ENCODE measurements at regions not wholly inside any gene's neighbourhood (a gene's known extent, or its start where the extent isn't known, plus 50 kb on each side); places are given as distances from the start of the nearest gene placed in this dataset.
"Not testable (repeated sequence)": the region's sequence is repeated elsewhere in the genome, so short reads cannot be mapped to it uniquely, and the experiment has no call there.

DNA sequence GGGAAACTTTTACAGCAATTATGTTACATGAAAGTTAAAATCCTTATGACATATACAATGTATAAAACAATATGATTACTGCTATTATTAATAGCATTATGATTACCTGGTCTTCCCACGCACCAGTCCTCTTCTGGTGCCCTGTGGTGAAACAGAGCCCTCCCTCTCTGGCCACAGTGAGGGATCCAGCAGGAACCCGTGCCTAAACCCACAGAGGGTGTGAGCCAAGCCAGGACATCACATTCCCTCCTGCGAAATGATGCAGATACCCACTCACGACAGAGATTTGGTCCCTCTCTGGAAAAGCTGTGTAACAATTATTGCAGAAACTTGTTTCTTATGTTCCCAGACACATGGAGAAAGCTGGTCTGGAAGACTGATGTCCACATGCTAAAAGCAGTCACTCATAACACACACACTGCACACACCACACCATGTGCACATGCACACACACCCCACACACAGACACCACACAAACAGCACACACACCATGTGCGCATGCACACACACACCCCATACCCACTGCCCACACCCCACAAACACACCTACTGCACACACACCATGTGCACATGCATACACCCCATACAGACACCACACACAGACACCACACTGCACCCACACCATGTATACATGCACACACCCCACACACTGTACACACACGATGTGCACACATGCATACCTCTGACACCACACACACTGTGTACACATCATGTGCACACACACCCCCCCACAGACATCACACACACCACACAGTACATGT, 1462.2 kb downstream of the FOXD4L5 start:
- peak; percentile 49 for DNase-seq (ENCODE audit: low spot score)
- not testable (repeated sequence) for H3K36me3 ChIP-seq (ENCODE audit: low read depth); H3K27ac ChIP-seq (ENCODE audit: poor library complexity, severe bottlenecking); H3K27me3 ChIP-seq (ENCODE audit: insufficient read depth, poor library complexity, severe bottlenecking); H3K4me1 ChIP-seq (ENCODE audit: insufficient read depth, poor library complexity, severe bottlenecking); H3K9me3 ChIP-seq (ENCODE audit: severe bottlenecking); H3K4me3 ChIP-seq (ENCODE audit: severe bottlenecking); ATAC-seq (ENCODE audit: low read depth)

DNA sequence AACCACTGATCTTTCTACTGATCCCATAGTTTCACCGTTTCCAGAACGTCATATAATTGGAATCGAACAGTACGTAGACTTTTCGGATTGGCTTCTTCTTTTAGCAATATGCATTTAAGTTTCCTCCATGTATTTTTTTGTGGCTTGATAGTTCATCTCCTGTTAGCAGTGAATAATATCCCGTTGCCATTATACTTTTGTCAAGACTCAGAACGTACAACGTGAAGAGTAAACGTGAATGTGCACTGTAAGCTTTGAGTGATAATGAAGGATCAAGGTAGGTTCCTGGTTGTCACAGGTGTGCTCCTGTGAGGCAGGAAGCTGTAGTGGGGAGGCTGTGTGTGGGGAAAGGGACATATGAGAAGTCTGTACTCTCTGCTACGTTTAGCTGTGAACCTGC, 1463.7 kb downstream of the FOXD4L5 start:
- not testable (repeated sequence) for H3K36me3 ChIP-seq (ENCODE audit: low read depth); H3K4me1 ChIP-seq (ENCODE audit: insufficient read depth, poor library complexity, severe bottlenecking); ATAC-seq (ENCODE audit: low read depth); H3K27me3 ChIP-seq (ENCODE audit: insufficient read depth, poor library complexity, severe bottlenecking); H3K9me3 ChIP-seq (ENCODE audit: severe bottlenecking); DNase-seq (ENCODE audit: low spot score); H3K4me3 ChIP-seq (ENCODE audit: severe bottlenecking); H3K27ac ChIP-seq (ENCODE audit: poor library complexity, severe bottlenecking)

DNA sequence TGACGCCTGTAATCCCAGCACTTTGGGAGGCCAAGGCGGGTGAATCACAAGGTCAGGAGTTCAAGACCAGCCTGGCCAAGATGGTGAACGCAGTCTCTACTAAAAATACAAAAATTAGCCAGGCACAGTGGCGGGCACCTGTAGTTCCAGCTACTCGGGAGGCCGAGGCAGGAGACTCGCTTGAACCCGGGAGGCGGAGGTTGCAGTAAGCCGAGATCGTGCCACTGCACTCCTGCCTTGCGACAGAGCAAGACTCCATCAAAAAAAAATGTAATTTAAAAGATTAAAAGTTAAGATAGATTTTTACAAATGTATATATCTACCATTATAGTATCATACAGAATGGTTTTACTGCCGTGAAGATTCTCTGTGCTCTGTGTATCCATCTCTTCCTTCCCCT, 1464.1 kb downstream of the FOXD4L5 start:
- not testable (repeated sequence) for H3K4me1 ChIP-seq (ENCODE audit: insufficient read depth, poor library complexity, severe bottlenecking); ATAC-seq (ENCODE audit: low read depth); H3K27me3 ChIP-seq (ENCODE audit: insufficient read depth, poor library complexity, severe bottlenecking); H3K9me3 ChIP-seq (ENCODE audit: severe bottlenecking); H3K4me3 ChIP-seq (ENCODE audit: severe bottlenecking); DNase-seq (ENCODE audit: low spot score); H3K36me3 ChIP-seq (ENCODE audit: low read depth); H3K27ac ChIP-seq (ENCODE audit: poor library complexity, severe bottlenecking)

DNA sequence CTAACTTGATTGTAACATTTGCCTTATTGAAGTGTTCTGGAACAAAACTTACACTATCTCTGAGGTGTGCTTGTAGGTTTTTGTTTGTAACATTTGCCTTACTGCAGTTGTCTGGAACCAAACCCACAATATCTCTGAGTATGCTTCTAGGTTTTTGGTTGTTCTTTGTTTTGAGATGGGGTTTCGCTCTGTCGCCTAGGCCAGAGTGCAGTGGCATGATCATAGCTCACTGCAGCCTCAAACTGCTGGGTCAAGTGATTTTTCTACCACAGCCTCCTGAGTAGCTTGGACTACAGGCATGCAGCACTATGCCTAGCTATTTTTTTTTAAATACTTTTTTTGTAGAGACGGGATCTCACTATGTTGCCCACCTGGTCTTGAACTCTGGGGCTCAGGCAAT, 1464.6 kb downstream of the FOXD4L5 start:
- not testable (repeated sequence) for H3K27me3 ChIP-seq (ENCODE audit: insufficient read depth, poor library complexity, severe bottlenecking); DNase-seq (ENCODE audit: low spot score); H3K4me3 ChIP-seq (ENCODE audit: severe bottlenecking); H3K9me3 ChIP-seq (ENCODE audit: severe bottlenecking); H3K36me3 ChIP-seq (ENCODE audit: low read depth); ATAC-seq (ENCODE audit: low read depth); H3K4me1 ChIP-seq (ENCODE audit: insufficient read depth, poor library complexity, severe bottlenecking); H3K27ac ChIP-seq (ENCODE audit: poor library complexity, severe bottlenecking)

DNA sequence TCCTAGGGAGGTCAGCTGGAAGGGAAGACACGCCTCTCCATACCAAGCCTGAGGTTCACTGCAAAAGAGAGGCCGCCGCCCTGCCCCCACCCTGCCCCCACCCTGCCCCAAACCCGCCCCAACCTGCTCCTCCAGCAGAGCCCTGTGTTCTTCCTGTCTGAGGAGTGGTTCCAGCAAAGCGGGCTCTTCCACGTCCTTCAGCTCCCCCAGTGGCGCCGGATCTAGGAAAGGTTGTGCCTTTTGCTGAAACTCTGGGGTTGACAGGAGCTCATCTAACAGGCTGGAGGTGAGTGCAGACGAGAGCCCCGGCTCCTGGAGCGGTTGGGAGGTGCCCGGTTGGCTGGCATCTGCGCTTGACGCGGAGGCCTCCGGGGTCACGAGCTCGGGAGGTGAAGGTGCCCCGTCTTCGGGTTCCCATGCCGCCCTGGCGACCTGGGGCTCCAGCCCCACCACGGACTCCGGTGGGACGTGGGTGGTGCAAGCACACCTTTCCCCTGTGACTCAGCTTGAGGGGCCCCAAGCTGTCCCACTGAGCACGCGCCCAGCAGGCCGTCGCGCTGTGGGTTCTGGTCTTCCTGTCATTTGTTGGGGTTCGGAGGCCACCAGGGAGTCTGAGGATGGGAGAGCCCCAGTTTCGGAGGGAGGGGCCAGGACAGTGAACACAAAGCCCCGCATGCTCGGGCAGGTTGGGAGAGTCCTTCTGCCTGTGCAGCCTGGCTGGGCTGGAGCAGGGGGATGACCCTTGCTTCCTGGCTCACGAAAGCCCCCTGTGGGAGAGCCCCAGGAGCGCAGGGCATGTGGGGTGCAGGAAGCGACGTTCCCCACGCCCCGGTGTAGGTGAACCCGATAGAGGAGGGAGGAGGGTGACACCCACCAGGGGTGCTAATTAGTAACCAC, 1467.1 kb downstream of the FOXD4L5 start:
- no peaks in the 10 kb centered on the region for H3K27me3 ChIP-seq (ENCODE audit: insufficient read depth, poor library complexity, severe bottlenecking)
- no peaks in the 10 kb centered on the region for H3K36me3 ChIP-seq (ENCODE audit: low read depth)
- TF ChIP-seq, protein P1, sequence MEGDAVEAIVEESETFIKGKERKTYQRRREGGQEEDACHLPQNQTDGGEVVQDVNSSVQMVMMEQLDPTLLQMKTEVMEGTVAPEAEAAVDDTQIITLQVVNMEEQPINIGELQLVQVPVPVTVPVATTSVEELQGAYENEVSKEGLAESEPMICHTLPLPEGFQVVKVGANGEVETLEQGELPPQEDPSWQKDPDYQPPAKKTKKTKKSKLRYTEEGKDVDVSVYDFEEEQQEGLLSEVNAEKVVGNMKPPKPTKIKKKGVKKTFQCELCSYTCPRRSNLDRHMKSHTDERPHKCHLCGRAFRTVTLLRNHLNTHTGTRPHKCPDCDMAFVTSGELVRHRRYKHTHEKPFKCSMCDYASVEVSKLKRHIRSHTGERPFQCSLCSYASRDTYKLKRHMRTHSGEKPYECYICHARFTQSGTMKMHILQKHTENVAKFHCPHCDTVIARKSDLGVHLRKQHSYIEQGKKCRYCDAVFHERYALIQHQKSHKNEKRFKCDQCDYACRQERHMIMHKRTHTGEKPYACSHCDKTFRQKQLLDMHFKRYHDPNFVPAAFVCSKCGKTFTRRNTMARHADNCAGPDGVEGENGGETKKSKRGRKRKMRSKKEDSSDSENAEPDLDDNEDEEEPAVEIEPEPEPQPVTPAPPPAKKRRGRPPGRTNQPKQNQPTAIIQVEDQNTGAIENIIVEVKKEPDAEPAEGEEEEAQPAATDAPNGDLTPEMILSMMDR (IDR thresholded peaks at IDR 0.05; ENCODE audit: poor library complexity, severe bottlenecking): no peak
- ATAC-seq (ENCODE audit: low read depth) (peak; percentile 45), DNase-seq (ENCODE audit: low spot score) (peak; percentile 92)
- H3K9me3 ChIP-seq (ENCODE audit: severe bottlenecking): no peaks in the 10 kb centered on the region
- no peaks in the 10 kb centered on the region for H3K4me1 ChIP-seq (ENCODE audit: insufficient read depth, poor library complexity, severe bottlenecking)
- no peak overlapping the region for H3K4me3 ChIP-seq (ENCODE audit: severe bottlenecking)
- no peak overlapping the region for H3K27ac ChIP-seq (ENCODE audit: poor library complexity, severe bottlenecking)

DNA sequence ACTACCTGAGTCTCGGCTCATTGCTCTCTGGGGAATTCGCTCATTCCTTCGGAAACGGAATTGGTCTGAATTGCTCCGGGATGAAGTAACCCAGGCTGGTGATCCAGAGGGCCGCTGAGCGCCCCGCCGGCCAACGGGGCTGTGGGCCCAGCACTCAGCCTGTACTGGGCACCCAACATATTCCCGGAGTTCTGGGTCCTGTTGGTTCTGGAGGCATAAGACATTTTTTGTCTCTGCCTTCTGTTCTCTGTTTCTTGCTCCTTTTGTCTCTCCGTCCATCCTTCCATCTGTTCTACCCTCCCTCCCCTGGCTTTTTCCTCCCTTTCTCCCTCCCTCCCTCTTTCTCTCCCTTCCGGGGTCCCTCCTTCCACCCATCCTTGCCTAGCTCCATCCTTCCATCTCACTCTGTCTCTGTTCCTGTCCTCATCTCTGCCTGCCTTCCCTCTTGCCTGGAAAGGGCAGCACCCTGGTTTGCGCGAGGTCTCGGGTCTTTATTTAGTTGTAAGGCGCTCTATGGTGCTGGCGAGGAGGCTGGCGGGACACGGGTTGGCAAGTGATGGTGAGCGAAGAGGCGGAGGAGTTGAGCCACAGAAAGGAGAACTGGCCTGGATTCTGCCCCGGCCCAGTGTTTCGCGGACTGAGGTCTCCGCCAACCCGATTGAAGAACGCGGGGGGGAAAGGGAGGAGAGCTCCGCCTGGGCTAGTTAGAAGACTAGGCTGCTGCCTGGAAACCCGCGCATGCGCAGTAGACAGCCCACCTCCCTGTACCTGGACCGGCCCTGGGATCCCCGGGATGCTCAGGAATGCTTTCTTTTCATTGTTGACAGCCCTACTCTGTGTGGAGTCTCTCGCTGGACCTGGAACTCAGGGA, 1468.0 kb downstream of the FOXD4L5 start:
- TF ChIP-seq, protein P1 (IDR thresholded peaks at IDR 0.05; ENCODE audit: poor library complexity, severe bottlenecking): no peak
- peak; percentile 95 for ATAC-seq (ENCODE audit: low read depth)
- H3K4me1 ChIP-seq (ENCODE audit: insufficient read depth, poor library complexity, severe bottlenecking): no peaks in the 10 kb centered on the region
- DNase-seq (ENCODE audit: low spot score): peak; percentile 98
- no peaks in the 10 kb centered on the region for H3K9me3 ChIP-seq (ENCODE audit: severe bottlenecking)
- H3K27me3 ChIP-seq (ENCODE audit: insufficient read depth, poor library complexity, severe bottlenecking): no peaks in the 10 kb centered on the region
- H3K4me3 ChIP-seq (ENCODE audit: severe bottlenecking): no peak overlapping the region
- no peaks in the 10 kb centered on the region for H3K36me3 ChIP-seq (ENCODE audit: low read depth)
- no peak overlapping the region for H3K27ac ChIP-seq (ENCODE audit: poor library complexity, severe bottlenecking)

DNA sequence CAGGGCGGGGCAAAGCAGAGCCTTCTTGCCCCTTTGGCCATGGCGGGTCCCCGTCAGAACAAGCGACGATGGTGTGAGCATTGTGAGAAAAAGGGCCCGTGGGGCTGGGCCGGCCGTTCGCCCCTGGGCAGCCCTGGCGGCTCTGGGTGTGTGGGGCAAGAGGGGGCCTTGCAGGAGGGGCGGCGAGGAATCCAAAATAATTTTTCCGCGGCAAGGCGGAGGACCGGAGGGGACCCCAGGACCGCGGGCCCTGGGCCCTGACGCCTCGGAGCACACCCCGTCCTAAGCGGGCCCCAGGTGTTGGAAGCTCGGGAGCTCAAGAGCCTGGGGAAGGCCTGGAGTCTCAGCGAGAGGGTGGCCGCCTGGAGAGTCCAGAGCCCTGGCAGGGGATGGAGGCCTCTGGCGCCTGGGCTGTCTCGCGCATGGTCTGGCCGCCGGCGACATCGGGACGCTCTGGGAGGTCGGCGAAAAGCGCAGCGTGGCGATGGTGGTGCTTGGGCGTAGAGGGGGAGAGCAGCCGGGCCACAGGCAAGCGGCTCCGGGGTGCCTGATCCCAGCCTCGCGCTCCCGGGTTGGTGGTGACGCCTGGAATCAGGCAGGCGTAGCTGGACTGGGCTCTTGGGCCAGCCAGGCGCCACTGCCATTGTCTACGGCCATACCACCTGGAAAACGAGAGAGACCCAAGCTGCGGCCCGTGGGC, 1469.9 kb downstream of the FOXD4L5 start:
- not testable (repeated sequence) for H3K36me3 ChIP-seq (ENCODE audit: low read depth); H3K9me3 ChIP-seq (ENCODE audit: severe bottlenecking); H3K27ac ChIP-seq (ENCODE audit: poor library complexity, severe bottlenecking); DNase-seq (ENCODE audit: low spot score); H3K4me3 ChIP-seq (ENCODE audit: severe bottlenecking); H3K4me1 ChIP-seq (ENCODE audit: insufficient read depth, poor library complexity, severe bottlenecking); H3K27me3 ChIP-seq (ENCODE audit: insufficient read depth, poor library complexity, severe bottlenecking); ATAC-seq (ENCODE audit: low read depth)

DNA sequence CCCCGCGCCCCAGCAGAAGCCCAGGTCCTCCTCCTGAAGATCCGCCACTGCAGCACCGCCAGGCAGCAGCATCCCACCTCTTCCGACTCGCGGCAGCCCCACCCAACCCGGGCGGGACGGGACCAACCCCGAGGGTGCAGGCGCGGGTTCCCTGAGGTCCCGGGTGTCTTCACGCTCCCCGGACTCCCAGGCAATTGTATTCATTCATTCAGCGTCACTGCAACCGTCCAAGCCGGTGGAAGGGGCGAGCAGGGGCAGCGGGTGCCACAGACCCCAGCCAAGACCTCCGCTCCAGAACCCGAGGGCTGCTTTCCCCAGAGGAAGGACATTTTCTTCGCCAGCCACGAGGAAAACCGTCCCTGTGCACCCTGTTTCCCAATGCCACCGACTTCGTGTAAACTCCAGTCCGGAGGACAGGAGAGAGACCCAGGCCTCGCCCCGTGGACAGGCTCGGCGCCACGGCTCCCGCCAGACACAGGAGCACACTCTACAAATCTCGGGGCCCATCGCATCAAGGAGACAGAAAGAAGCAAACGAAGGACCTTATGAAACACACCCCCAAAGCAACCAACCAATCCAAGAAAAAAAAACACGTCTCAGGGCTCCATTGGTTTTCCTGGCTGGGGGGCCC, 1471.5 kb downstream of the FOXD4L5 start:
- not testable (repeated sequence) for H3K4me1 ChIP-seq (ENCODE audit: insufficient read depth, poor library complexity, severe bottlenecking); H3K4me3 ChIP-seq (ENCODE audit: severe bottlenecking); DNase-seq (ENCODE audit: low spot score); H3K27ac ChIP-seq (ENCODE audit: poor library complexity, severe bottlenecking); ATAC-seq (ENCODE audit: low read depth); H3K9me3 ChIP-seq (ENCODE audit: severe bottlenecking); H3K36me3 ChIP-seq (ENCODE audit: low read depth); H3K27me3 ChIP-seq (ENCODE audit: insufficient read depth, poor library complexity, severe bottlenecking)
